GM19463 (cell line): ENCODE measurements at regions not wholly inside any gene's neighbourhood (a gene's known extent, or its start where the extent isn't known, plus 50 kb on each side); places are given as distances from the start of the nearest gene placed in this dataset.

Source experiments
- ATAC-seq: cut with Tn5 transposase; IDR thresholded peaks from one replicate; pipeline ENCODE4 v1.9.1; 2021; ENCODE audit warnings: mild to moderate bottlenecking, moderate library complexity; ENCODE audit not compliant: unreplicated experiment

DNA sequence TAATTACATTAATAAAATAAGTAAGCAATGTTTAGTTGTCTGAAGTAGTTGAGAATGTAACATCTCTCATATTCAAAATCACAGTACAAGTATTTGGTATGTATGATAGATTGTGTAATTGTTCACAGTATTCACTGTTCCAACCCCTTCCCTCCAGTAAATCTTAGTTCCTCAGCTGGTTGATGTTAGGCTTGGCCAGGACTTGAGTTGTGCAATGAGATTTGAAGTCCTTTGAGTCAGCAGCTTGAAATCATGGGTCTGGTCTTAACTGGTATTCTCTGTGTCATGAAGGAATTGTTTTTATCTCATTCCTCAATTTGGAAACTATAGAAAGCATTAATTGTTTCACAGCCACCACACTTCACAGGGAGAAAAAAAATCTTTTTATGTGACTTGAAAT lies 477.1 kb downstream of the FSCB start:
- ATAC-seq, result no peak

DNA sequence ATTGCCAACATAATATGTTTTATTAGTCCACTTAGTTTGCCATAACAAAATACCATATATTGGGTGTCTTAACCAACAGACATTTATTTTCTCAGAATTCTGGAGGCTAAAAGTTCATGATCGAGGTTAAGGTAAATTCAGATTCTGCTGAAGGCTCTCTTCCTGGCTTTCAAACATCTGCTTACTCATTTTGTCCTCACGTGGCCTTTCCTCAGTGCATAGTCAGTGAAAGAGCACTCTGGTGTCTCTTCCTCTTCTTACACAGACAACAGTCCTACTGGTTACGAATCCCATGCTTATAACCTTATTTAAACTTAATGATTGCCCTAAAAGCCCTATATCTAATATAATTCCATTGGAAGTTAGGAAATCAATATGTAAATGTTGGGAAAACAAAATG lies 479.7 kb downstream of the FSCB start:
- no peak for ATAC-seq

DNA sequence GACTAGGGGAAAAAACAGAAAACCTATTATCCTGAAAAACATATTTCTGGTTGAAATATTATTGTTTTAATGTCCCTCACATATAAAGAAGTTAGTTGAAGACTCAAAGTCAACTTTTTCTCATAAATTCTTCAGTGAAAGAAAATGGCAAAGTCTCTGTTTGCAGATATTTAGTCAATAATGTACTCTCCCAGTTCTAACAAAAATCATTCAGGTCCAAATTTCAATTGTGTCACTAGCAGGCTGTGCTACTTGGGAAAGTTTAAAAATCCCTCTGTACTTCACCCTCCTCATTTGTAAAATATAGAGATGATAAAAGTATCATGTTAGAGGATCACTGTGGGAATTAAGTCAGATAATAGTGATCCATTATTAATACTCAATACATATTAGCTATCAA lies 496.5 kb downstream of the FSCB start:
- ATAC-seq, result no peak

GRCh38 chr14:44010071-44010470 lies 497.0 kb downstream of the FSCB start:
- ATAC-seq, result no peak

DNA sequence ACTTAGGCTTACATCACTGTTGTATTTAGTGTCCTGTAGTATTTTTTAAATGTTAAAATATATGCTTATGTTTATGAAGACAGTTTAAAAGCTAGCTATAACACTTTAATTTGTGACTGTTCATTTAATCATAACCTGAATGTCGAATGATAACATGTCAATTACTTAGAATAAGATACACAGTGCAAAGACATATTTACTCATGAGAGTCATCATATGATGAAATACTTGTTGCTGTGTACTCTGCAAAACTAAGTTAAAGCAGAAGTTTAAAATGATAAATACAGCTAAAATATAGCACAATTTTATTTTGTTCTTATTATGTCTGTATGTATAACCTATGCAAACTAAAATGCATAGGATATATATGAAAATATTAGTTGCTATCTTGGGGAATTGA lies 497.4 kb downstream of the FSCB start:
- no peak for ATAC-seq

- ATAC-seq, result no peak
Observed at GRCh38 chr14:43988989-43989388, 518.1 kb downstream of the FSCB start.

DNA sequence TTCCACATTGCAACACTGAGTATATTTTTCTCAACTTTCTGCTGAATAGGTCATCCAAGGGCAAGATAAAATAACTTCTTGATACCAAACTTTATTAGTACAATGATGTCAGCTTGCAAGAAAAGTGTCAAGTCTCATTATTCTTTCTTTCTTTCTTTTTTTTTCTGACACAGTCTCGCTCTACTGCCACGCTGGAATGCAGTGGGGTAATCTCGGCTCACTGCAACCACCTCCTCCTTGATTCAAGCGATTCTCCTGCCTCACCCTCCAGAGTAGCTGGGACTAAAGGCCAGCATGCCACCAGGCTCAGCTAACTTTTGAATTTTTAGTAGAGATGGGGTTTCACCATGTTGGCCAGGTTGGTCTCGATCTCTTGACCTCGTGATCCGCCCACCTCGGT lies 523.4 kb downstream of the FSCB start:
- ATAC-seq, result no peak

- no peak for ATAC-seq
Observed at GRCh38 chr14:43981135-43981768, 525.8 kb downstream of the FSCB start.

- no peak for ATAC-seq
Observed at GRCh38 chr14:43956741-43957140, 550.3 kb downstream of the FSCB start.

DNA sequence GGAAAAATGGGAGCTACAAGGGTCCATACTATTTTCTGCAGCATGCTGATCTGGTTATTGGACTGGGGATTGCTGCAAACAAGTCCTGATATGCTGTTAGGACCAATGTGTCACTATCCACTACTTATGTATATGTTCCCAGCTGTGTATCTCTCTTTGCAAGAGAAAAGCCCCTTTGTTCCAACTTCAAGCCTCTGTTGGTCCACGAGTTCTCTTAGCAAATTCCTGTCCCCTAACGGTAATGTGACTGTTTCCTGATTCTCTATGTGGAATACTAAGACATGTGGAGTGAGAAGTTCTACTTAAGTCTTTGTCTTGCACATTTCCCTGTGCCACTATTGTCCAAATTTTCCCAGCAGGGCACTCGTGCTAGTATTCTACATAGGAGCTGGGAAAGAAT lies 557.7 kb downstream of the FSCB start:
- no peak for ATAC-seq

- ATAC-seq, result no peak
Observed at GRCh38 chr14:43939836-43940235, 567.2 kb downstream of the FSCB start.

DNA sequence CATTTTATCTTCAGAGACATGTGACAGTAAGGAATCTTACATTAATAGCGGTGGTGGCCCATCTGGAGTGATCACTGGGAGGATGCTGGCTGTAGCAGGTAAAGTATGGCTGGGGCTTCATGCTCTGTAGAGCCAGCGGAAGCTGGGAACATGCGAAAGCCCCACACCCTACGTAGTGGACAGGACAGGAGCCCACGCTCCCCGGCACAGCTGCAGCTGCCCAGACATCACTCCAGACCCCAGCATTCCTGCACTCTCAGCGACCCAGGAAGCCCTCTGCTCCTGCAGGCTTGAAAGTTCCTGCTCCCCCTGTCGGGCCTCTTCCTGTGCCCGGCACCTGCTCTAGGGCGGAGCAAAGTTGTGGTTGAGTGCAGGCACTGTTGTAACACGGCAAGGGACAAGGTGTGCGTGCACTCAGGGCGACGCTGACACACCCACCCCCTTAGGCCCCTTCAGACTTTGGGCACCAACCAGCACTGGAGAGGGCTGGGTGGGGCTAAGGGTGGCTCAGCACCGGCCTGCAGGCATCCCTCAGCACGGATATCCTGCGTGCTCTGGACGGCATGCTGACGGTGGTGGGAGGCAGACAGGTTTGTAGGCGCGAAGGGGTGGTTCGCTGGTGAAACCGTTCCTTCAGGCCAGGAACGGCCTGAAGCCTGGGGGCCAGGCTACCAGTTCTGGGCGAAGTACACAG lies 568.3 kb downstream of the FSCB start:
- ATAC-seq, result no peak

DNA sequence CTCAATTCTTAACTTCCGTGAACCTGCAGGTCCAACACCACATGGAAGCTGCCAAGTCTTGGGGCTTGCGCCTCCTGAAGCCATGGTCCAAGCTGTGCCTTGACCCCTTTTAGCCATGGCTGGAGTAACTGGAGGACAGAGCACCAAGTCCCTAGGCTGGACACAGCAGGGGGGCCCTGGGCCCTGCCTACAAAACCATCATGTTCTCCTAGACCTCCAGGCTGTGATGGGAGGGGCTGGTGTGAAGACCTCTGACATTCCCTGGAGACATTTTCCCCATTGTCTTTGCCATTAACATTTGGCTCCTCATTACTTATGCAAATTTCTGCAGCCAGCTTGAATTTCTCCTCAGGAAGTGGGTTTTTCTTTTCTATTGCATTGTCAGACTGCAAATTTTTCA lies 570.1 kb downstream of the FSCB start:
- ATAC-seq, result no peak

- no peak for ATAC-seq
Observed at GRCh38 chr14:43934102-43934501, 573.0 kb downstream of the FSCB start.

DNA sequence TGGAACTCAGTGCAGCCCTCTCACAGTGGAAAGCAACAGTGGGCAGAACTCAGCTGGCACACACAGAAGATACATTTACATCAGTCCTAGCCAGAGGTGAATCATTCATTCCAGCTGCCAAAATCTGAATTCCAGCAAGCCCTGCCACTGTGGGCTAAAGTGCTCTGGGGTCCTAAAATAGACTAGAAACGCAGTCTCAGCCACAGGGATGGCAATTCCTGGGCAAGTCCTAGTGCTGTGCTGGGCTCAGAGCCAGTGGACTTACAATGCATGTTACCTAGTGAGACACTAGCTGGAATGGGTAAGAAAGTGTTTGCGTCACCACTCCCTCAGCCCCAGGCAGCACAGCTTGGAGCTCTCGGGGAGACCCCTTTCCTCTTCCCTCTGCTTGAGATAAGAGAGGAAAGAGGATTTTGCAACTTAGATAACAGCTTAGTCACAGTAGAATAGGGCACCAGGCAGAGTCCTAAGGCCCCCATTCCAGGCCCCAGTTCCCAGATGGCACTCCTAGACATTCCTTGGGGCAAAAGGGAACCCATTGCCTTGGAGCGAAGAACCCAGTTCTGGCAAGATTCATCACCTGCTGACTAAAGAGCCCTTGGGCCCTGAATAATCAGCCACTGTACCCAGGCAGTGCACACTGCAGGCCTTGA lies 592.9 kb downstream of the FSCB start:
- ATAC-seq, result no peak

DNA sequence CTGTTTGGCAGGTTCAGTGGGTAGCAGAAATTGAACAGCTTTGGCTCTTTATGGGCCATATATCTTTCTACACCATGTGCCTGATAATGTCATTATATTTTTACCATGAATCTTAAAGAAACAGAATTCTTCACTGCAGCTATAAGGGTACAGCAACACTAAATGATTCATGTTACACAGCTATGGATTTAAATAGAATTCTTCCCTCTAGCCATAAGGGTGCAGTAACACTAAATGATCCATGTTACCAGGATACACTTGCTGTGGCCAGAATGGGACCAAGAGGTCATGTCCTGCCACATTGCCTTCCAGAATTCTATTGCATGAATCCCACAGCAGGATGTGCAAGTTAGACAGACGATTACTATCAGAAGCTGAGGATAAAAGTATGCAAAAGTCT lies 603.9 kb downstream of the FSCB start:
- ATAC-seq, result no peak

GRCh38 chr14:43901911-43902673 lies 605.0 kb downstream of the FSCB start:
- ATAC-seq, result no peak

GRCh38 chr14:43900173-43900655 lies 606.9 kb downstream of the FSCB start:
- ATAC-seq, result no peak

DNA sequence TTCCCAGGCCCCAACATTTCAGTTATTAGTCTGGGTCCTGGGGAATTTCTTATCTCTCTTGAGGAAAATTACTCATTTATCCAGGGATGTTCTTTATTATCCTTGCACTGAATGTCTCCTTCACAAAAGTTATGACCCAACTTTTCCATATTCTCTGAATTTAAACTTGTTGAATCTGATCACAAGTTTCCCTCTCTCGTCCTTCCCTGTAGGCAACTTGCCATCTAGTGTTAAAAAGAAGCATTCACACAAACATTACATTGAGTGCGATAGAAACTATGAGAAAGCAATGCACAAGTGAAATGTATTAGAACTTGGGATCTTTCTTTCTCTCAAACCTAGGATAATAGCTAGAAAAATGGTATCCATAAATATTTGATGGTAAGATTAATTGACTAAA lies 608.4 kb downstream of the FSCB start:
- no peak for ATAC-seq

DNA sequence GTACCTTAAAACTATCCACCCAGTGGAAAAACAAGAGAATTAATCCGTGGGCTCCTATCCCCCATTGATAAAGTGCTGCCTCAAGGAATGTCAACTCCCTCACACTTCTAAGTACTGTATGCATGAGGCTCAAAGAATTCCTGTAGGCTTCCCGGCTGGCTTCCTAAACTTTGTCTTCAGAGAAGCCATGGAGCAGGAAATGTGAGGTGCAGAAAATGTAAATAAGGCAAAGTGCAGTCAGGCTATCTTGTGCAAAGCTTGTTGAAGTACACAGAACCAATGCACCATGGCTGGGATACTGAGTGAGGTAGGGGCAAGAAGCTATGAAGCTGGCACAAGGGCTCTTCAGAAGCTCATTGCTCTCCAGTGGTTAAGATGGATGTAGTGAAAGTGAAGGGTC lies 611.0 kb downstream of the FSCB start:
- ATAC-seq, result no peak

GRCh38 chr14:43894534-43894933 lies 612.5 kb downstream of the FSCB start:
- ATAC-seq, result no peak

- ATAC-seq, result no peak
Observed at GRCh38 chr14:43887523-43887922, 619.6 kb downstream of the FSCB start.
